Vagina (tissue), 2 donors: ENCODE measurements at regions not wholly inside any gene's neighbourhood (a gene's known extent, or its start where the extent isn't known, plus 50 kb on each side); places are given as distances from the start of the nearest gene placed in this dataset.

Experiments
- POLR2A ChIP-seq, 2 donors: fragments of 450-650 bp; IDR thresholded peaks; one replicate each; pipeline ENCODE4 v1.6.1; 2017; ENCODE audit warnings: antibody characterized with exemption in 2 of 2, mild to moderate bottlenecking in 2 of 2, moderate library complexity in 2 of 2
- POLR2AphosphoS5 ChIP-seq, 2 donors: sonication (generic); formaldehyde crosslinking; IDR thresholded peaks; one replicate each; pipeline ENCODE4 v1.9.0; 2017; ENCODE audit warnings: antibody characterized with exemption in 2 of 2, mild to moderate bottlenecking in 2 of 2, low read depth in 1 of 2; ENCODE audit not compliant: insufficient read depth in 1 of 2
- TF ChIP-seq, protein P1 (sequence below), 3 experiments: fragments of 450-650 bp in 2 of 3; fragments of 200-600 bp in 1 of 3; sonication (generic) in 1 of 3; IDR thresholded peaks; one replicate each; pipeline ENCODE4 v1.5.1; 2017 to 2019; ENCODE audit warnings: antibody characterized with exemption in 3 of 3, mild to moderate bottlenecking in 2 of 3, moderate library complexity in 2 of 3

DNA sequence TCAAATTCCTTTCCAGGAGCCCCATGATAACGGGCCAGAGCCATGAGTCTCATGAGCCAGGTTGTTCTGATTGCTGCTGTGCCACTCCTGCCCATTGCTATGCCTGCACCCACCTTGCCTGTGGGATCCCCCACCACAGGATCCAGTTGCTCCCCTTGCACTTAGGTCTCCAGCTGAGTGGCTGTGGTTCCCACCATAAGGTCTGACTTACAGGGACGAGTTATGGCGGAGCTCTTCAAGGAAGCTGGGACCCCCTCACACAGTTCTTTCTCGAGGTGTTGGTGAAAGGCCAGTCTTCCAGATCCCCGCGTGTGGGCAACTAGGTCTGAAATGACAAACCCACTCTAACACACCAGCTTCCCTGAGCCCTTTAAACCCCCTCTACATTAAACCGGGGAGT lies 111.9 kb upstream of the C14orf180 start:
- TF ChIP-seq, protein P1, sequence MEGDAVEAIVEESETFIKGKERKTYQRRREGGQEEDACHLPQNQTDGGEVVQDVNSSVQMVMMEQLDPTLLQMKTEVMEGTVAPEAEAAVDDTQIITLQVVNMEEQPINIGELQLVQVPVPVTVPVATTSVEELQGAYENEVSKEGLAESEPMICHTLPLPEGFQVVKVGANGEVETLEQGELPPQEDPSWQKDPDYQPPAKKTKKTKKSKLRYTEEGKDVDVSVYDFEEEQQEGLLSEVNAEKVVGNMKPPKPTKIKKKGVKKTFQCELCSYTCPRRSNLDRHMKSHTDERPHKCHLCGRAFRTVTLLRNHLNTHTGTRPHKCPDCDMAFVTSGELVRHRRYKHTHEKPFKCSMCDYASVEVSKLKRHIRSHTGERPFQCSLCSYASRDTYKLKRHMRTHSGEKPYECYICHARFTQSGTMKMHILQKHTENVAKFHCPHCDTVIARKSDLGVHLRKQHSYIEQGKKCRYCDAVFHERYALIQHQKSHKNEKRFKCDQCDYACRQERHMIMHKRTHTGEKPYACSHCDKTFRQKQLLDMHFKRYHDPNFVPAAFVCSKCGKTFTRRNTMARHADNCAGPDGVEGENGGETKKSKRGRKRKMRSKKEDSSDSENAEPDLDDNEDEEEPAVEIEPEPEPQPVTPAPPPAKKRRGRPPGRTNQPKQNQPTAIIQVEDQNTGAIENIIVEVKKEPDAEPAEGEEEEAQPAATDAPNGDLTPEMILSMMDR (IDR thresholded peaks at IDR 0.05) = no peak
- no peak for TF ChIP-seq POLR2A (IDR thresholded peaks at IDR 0.05)
- TF ChIP-seq POLR2AphosphoS5 (IDR thresholded peaks at IDR 0.05; ENCODE audit: insufficient read depth in 1 of 2, low read depth in 1 of 2) = no peak
